GM21576 (cell line): ENCODE measurements at regions not wholly inside any gene's neighbourhood (a gene's known extent, or its start where the extent isn't known, plus 50 kb on each side); places are given as distances from the start of the nearest gene placed in this dataset.

ENCODE experiments used
- ATAC-seq: cut with Tn5 transposase; IDR thresholded peaks from one replicate; pipeline ENCODE4 v1.9.1; 2021; ENCODE audit warnings: mild to moderate bottlenecking, moderate library complexity; ENCODE audit not compliant: unreplicated experiment

DNA sequence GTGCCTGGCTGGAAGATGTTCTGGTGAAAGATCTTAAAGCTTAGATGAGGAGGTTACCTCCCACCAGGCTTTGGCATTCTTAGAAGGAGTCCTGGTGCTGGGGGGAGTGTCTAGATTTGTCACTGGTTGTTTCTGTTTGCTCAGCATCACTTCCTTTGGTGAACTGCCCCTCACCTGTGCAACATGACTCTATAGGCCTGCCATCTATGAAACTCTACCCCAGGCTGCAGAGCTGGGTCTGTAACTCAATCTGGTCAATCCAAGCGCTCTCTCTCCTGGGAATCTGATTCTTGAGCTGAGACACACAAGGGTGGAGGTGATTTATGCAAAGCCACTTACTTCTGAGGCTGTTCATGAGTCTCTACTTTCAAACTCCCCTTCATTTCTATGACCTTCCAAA is 399.4 kb downstream of the NPIPA7 start:
- no peak for ATAC-seq

- no peak for ATAC-seq
Observed at GRCh38 chr16:16780588-16780987, 401.6 kb downstream of the NPIPA7 start.

GRCh38 chr16:16782153-16782552 is 403.2 kb downstream of the NPIPA7 start:
- no peak for ATAC-seq

DNA sequence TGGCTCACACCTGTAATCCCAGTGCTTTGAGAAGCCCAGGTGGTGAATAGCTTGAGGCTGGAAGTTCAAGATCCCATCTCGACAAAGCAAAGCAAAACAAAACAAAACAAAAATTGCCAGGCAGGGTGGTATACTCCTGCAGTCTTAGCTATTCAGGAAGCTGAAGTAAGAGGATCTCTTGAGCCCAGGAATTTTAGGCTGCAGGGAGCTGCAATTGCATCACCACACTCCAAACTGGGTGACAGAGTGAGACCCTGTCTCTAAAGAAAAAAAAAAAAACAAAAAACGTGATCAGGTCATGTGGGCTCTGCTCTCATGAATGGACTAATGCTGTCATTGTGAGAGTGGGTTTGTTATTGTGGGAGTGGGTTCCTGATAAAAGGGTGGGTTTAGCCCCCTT is 409.1 kb downstream of the NPIPA7 start:
- no peak for ATAC-seq

GRCh38 chr16:16790597-16790996 is 411.7 kb downstream of the NPIPA7 start:
- no peak for ATAC-seq

- no peak for ATAC-seq
Observed at GRCh38 chr16:16791051-16791450, 412.1 kb downstream of the NPIPA7 start.

DNA sequence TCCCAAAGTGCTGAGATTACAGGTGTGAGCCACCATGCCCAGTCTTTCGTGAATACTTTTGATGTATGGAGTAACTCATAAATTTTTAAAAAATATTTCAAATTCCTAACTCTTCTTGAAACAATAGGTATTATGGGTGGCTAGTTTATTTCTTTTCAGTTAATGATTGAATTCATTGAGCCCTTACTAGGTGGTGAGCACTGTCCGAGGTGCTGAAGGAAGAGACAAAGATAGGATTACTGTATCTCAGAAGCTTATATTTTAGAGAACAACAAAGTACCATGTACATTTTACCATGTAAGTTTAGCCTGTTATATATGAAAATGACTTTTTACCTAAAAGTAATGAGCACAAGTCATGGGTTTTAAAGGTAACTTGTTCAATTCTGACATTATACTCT is 418.3 kb downstream of the NPIPA7 start:
- ATAC-seq = no peak

GRCh38 chr16:16798504-16798903 is 419.6 kb downstream of the NPIPA7 start:
- ATAC-seq = no peak

GRCh38 chr16:16805809-16806208 is 426.9 kb downstream of the NPIPA7 start:
- ATAC-seq = no peak

- no peak for ATAC-seq
Observed at GRCh38 chr16:16815641-16816040, 436.7 kb downstream of the NPIPA7 start.

- no peak for ATAC-seq
Observed at GRCh38 chr16:16817196-16817595, 438.3 kb downstream of the NPIPA7 start.

DNA sequence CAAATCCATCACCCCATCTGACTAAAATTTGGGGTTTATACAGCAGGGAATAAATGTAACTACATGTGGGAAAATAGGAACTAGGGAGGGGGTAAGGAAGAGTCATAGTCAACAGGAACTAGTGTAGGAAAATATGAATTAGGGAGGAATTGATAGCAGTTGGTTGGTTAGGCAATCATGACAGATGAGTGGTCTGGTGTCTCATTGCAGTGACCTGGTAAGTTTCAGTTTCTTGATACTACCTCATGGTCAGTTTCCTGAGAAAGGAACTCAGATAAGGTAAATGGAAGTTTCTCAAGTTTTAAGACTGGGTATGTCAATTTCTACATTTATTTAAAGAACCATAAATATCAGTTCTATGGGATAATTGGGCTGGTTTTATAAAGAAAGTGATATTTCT is 442.3 kb downstream of the NPIPA7 start:
- ATAC-seq = no peak

DNA sequence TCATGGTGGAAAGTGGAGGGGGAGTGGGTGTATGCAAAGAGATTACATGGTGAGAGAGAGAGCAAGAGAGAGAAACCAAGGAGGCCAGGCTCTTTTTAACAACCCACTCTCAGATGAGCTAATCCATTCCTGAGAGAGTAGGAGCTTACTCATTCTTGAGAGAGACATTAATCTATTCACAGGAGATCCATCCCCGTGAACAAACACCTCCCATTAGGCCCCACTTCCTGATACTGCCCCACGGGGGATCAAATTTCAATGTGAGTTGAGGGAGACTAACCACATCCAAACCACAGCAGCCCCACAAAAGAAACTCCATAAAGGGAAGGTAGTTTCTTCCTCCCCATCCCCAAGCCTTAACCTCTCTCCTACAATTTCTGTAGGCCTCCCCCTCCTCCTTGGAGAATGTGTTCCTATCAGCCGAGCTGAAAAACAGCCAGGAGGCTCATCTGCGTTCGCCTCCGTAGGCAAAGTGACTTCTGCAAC is 450.0 kb downstream of the NPIPA7 start:
- ATAC-seq = no peak

- ATAC-seq = no peak
Observed at GRCh38 chr16:16830401-16830800, 451.5 kb downstream of the NPIPA7 start.

GRCh38 chr16:16830973-16831372 is 452.0 kb downstream of the NPIPA7 start:
- no peak for ATAC-seq

DNA sequence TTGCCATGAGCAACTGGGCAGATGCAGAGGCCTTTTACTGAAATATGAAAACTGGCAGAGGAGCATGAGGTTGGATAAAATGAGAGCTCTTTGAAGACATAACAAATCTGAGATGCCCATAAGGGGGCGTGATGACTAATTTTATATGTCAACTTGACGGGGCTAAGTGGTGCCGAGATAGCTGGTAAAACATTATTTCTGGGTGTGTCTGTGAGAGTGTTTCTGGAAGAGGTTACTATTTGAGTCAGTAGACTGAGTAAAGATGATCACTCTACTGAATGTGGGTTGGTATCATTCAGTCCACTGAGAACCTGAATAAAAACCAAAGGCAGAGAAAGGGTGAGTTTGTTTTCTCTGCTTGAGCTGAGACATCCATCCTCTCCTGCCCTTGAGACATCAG is 454.2 kb downstream of the NPIPA7 start:
- no peak for ATAC-seq

GRCh38 chr16:16850274-16850673 is 471.3 kb downstream of the NPIPA7 start:
- ATAC-seq = no peak

DNA sequence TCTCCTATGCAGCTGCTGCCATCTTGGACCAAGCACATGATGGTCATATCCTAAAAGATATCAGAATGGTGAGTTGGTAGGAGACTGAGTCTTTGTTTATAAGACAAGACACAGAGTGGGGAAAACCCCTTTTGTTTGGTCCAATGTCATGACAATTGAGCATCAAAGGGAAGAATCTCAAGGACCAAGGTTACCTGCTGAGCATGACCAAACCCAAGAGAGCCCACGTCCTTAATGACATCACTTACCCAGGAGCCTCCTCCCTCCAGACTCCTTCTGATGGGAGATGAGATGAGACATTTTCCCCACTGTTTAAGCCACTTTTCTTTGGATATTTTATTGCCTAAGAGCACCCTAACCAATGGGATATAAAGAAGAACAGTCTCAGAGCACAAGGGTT is 478.1 kb downstream of the NPIPA7 start:
- ATAC-seq = no peak

- ATAC-seq = no peak
Observed at GRCh38 chr16:16857603-16858283, 478.8 kb downstream of the NPIPA7 start.

- no peak for ATAC-seq
Observed at GRCh38 chr16:16861546-16861945, 482.6 kb downstream of the NPIPA7 start.

GRCh38 chr16:16863672-16864071 is 484.7 kb downstream of the NPIPA7 start:
- ATAC-seq = no peak

- ATAC-seq = no peak
Observed at GRCh38 chr16:16864536-16864935, 485.6 kb downstream of the NPIPA7 start.

DNA sequence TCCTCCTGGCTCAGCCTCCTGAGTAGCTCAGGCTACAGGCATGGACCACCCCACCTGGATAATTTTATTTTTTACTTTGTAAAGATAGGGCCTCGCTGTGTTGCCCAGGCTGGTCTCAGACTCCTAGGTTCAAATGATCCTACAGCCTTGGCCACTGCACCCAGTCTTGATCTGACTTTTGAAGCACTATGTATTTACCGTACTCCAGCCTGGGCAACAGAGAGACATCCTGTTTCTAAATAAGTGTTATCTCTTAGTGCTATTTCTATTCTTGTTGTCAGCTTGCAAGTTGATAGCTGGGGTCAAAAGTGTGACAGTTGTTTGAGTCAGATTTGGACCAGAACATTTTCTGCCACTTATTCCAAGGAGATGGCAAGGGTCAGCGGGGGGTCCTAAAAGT is 486.4 kb downstream of the NPIPA7 start:
- ATAC-seq = no peak
